Osteocyte (in vitro differentiated cells): ENCODE measurements at regions not wholly inside any gene's neighbourhood (a gene's known extent, or its start where the extent isn't known, plus 50 kb on each side); places are given as distances from the start of the nearest gene placed in this dataset.

ENCODE experiments used
- DNase-seq: peaks from one replicate; pipeline ENCODE4 v3.0.0; 2021; ENCODE audit warnings: mixed read lengths; ENCODE audit not compliant: unreplicated experiment; ENCODE audit errors: extremely low spot score
- H3K27ac Mint-ChIP-seq: one replicate; pipeline ENCODE4 v1.8.0; 2021; ENCODE audit warnings: mild to moderate bottlenecking, mixed read lengths; ENCODE audit not compliant: unreplicated experiment
- H3K27me3 Mint-ChIP-seq: one replicate; pipeline ENCODE4 v1.8.0; 2021; ENCODE audit warnings: mixed read lengths; ENCODE audit not compliant: unreplicated experiment
- H3K36me3 Mint-ChIP-seq: one replicate; pipeline ENCODE4 v1.8.0; 2021; ENCODE audit warnings: mixed read lengths; ENCODE audit not compliant: unreplicated experiment
- H3K4me1 Mint-ChIP-seq: one replicate; pipeline ENCODE4 v1.8.0; 2021; ENCODE audit warnings: mixed read lengths; ENCODE audit not compliant: unreplicated experiment
- H3K4me3 Mint-ChIP-seq: one replicate; pipeline ENCODE4 v1.8.0; 2021; ENCODE audit warnings: mild to moderate bottlenecking, moderate library complexity, mixed read lengths; ENCODE audit not compliant: unreplicated experiment
- H3K9me3 Mint-ChIP-seq: one replicate; pipeline ENCODE4 v1.8.0; 2021; ENCODE audit warnings: mixed read lengths; ENCODE audit not compliant: unreplicated experiment
- TF ChIP-seq, protein P1 (sequence below): fragments of 200-600 bp; sonication (generic); IDR thresholded peaks from 2 replicates; pipeline ENCODE4 v1.5.0; 2021; ENCODE audit warnings: antibody characterized with exemption, mild to moderate bottlenecking, moderate library complexity

DNA sequence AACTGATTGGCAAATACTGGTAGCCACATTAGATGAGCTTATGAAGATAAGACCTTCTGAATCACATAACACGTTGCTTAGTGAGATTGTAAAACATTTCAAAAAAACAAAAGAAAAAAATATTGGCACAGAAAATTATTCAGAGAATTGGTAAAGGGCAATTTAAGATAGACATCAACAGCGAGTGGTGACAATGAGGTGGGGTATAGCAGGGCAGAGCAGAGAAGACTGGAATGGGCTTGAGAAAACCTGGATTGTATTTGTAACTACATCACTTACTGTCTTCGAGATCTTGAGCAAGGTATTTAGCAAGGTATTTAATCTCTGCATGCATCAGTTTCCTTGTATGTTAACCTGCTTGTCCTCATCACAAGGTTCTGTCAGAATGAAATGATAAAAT, 313.0 kb upstream of the MEIS1 start:
- H3K4me1 Mint-ChIP-seq = no peaks in the 10 kb centered on the region
- H3K27me3 Mint-ChIP-seq = no peaks in the 10 kb centered on the region
- no peaks in the 10 kb centered on the region for H3K36me3 Mint-ChIP-seq
- H3K27ac Mint-ChIP-seq = no peak overlapping the region
- TF ChIP-seq, protein P1, sequence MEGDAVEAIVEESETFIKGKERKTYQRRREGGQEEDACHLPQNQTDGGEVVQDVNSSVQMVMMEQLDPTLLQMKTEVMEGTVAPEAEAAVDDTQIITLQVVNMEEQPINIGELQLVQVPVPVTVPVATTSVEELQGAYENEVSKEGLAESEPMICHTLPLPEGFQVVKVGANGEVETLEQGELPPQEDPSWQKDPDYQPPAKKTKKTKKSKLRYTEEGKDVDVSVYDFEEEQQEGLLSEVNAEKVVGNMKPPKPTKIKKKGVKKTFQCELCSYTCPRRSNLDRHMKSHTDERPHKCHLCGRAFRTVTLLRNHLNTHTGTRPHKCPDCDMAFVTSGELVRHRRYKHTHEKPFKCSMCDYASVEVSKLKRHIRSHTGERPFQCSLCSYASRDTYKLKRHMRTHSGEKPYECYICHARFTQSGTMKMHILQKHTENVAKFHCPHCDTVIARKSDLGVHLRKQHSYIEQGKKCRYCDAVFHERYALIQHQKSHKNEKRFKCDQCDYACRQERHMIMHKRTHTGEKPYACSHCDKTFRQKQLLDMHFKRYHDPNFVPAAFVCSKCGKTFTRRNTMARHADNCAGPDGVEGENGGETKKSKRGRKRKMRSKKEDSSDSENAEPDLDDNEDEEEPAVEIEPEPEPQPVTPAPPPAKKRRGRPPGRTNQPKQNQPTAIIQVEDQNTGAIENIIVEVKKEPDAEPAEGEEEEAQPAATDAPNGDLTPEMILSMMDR = no peak
- H3K9me3 Mint-ChIP-seq = peaks cover 20% of the 10 kb centered on the region
- DNase-seq = no peak
- H3K4me3 Mint-ChIP-seq = no peak overlapping the region

DNA sequence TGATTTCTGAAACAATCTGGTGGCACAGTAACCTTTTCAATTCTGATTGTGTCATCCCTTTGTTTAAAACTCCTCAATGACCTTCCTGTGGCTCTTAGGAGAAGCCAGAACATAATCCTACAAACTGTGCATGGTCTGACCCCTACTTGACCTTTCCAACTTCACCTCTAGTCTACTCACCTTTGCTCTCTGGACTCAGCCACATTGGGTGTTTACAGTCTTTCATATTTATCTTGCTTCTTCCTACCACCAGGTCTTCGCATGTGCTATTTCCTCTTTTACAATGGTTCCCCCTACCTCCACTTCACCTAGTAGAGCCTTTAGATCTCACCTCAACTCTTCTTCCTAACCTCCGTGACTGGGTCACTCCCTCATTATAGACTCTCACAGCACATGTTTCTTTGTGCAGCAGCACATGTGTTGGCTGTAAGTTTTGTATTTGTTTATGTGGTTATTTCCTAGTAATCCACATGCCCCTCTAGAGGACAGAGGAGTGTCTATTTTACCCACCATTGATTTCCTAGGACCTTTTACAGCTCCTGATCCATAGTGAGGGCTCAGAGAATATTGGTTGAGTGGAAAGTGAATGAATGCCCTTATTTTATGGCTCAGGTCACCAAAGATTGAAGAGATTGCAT, 320.8 kb upstream of the MEIS1 start:
- Mint-ChIP-seq H3K27ac (no peak overlapping the region), H3K9me3 (peaks cover 17% of the 10 kb centered on the region), H3K36me3 (no peaks in the 10 kb centered on the region), H3K4me3 (no peak overlapping the region), H3K27me3 (no peaks in the 10 kb centered on the region), H3K4me1 (no peaks in the 10 kb centered on the region)
- TF ChIP-seq, protein P1 = no peak
- no peak for DNase-seq

- Mint-ChIP-seq H3K27ac (no peak overlapping the region), H3K4me3 (no peak overlapping the region), H3K9me3 (peaks cover 12% of the 10 kb centered on the region), H3K36me3 (no peaks in the 10 kb centered on the region), H3K4me1 (no peaks in the 10 kb centered on the region), H3K27me3 (no peaks in the 10 kb centered on the region)
- DNase-seq = no peak
- TF ChIP-seq, protein P1 = no peak
These were observed 323.2 kb upstream of the MEIS1 start for GRCh38 chr2:66111706-66112105.

DNA sequence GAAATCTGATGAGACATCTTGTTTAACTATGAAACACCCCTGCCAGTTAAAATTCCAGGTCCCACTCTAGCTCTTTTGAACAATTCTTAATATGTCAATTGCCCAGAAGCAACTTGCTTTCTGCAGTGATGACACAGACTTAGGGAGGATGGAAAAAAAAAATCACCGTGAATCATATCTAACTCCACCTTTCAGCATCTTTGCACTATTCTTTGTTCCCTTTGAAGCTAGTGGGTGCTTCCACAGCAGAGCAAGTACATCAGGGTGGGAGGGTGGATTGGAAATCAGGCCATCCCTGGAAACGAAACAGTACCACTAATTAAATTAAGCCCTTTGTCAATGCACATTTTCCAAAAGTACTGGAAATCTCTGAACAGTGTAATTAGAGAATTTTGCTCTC, 324.3 kb upstream of the MEIS1 start:
- no peak for DNase-seq
- peaks cover 12% of the 10 kb centered on the region for H3K9me3 Mint-ChIP-seq

DNA sequence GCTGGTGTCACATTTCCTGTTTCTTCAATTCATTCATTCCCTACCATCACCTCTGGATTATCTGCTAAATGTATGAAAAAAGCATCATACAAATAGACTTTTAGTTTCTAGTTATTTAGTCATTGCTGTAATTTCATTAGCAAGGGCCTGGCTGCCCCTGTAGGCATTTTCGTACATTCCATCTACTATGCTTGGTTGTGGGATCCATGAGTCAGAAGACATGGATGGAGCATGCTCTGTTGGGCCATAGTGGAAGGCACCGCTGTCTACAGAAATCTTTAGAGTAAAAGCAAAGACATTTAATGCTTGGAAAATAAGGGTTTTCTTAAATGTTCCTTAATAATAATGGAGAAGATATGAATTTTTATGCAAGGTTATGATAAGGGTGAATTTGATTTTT, 324.8 kb upstream of the MEIS1 start:
- H3K4me1 Mint-ChIP-seq = no peaks in the 10 kb centered on the region
- TF ChIP-seq, protein P1 = no peak
- H3K27ac Mint-ChIP-seq = no peak overlapping the region

More for the DNA sequence above, 324.3 kb upstream of the MEIS1 start:
- Mint-ChIP-seq H3K36me3 (no peaks in the 10 kb centered on the region), H3K4me3 (no peak overlapping the region), H3K27me3 (no peaks in the 10 kb centered on the region), H3K27ac (no peak overlapping the region), H3K4me1 (no peaks in the 10 kb centered on the region)
- TF ChIP-seq, protein P1 = no peak

More for the DNA sequence above, 324.8 kb upstream of the MEIS1 start:
- Mint-ChIP-seq H3K4me3 (no peak overlapping the region), H3K36me3 (no peaks in the 10 kb centered on the region), H3K9me3 (peaks cover 12% of the 10 kb centered on the region), H3K27me3 (no peaks in the 10 kb centered on the region)
- no peak for DNase-seq
